Left lobe of liver (tissue), 2 donors: ENCODE measurements at regions not wholly inside any gene's neighbourhood (a gene's known extent, or its start where the extent isn't known, plus 50 kb on each side); places are given as distances from the start of the nearest gene placed in this dataset.

Source experiments
- ATAC-seq: fragments of 200-7000 bp; cut with Tn5 transposase; one replicate; pipeline ENCODE4 v1.9.1; 2020; ENCODE audit warnings: mild to moderate bottlenecking, moderate library complexity
- DNase-seq: peaks from one replicate; pipeline ENCODE4 v3.0.0-alpha.2; 2020; ENCODE audit warnings: low spot score
- donor health status: DM: no; HTN: no; CAD: no; lungs with moderate emphysema.
- donor health status: DM: no; HTN: yes; CAD: no.

DNA sequence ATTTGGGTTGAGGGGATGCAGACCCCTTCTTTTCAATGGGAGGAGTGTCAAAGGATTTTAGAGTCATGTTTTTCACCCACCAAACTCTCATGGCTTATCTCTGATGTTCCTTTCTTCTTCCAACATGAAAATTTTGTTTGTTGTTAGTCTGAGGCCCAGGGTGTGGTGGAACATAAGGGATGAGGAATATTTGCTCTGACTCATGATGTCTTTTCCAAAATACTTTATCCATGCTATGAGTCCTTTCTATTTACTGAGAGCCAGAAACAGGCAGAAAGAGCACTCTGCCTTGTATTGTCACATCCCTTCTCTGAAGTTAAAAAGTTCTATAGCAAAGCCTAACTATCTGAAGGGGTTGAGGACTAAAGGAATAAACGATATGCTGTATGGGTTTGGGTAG lies 61.6 kb upstream of the GYPA start:
- DNase-seq, result no peak
- no peak for ATAC-seq

DNA sequence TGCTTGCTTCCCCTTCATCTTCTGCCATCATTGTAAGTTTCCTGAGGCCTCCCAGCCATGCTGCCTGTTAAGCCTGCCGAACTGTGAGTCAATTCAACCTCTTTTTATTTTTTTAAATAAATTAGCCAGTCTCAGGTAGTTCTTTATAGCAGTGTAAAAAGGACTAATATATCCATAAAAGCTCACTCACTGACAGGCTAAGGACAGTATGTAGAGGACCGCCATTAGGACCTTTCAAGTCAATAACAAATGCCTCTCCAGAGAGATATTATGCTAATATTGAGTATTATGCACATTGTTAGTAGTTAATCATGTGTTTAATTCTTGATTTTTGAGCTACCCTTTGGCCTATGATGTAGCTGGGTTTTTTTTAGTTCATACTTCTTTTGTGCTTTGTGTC lies 62.6 kb upstream of the GYPA start:
- DNase-seq (no peak), ATAC-seq (no peak)

- no peak for DNase-seq
- ATAC-seq, result no peak
Measured at GRCh38 chr4:144204431-144204830, 63.9 kb upstream of the GYPA start.

- no peak for DNase-seq
- ATAC-seq, result no peak
Measured at GRCh38 chr4:144206711-144207110, 66.2 kb upstream of the GYPA start.

DNA sequence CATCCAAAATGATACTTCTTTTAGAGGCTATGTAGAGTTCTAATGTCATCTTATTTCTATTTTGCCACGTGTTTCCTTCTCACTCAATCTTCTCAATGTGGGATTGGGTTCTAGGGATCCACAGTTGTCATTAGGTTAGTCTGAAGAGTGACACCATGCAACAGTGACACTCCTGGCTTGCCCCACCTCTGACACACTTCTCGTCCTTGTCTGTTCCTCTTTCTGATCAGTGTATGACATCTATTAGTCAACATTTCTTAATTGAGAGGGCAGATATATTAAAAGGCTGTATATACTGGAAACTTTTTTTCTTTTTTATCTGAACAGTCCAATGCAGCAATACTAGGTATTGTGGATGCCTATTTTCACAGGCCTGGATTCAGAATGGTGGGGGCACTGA lies 67.6 kb upstream of the GYPA start:
- no peak for ATAC-seq
- DNase-seq, result no peak

- ATAC-seq, result no peak
Measured at GRCh38 chr4:144209491-144209890, 69.0 kb upstream of the GYPA start.

DNA sequence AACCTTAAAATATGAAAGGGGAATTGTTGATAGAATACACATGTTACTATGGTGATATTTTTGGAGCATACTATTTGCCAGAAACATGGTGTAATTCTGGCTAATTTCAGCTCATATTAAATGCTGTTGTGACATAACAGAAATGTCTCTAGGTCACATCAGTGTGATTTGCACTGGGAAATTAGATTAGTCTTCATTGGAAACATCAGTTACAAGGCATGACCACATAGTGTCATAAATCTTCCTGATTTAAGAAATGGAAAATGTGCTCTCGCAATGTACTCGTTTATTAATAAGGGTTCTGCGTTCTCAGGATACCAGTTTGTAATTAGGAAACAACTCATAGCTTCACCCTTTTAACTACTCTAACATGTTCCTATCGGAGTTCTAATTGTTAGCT lies 72.9 kb upstream of the GYPA start:
- no peak for DNase-seq

More at GRCh38 chr4:144209491-144209890, 69.0 kb upstream of the GYPA start:
- no peak for DNase-seq

GRCh38 chr4:144223149-144223548 lies 82.6 kb upstream of the GYPA start:
- no peak for ATAC-seq
- DNase-seq, result no peak

More for the DNA sequence above, 72.9 kb upstream of the GYPA start:
- no peak for ATAC-seq

GRCh38 chr4:144223661-144224060 lies 83.1 kb upstream of the GYPA start:
- DNase-seq (no peak), ATAC-seq (no peak)

DNA sequence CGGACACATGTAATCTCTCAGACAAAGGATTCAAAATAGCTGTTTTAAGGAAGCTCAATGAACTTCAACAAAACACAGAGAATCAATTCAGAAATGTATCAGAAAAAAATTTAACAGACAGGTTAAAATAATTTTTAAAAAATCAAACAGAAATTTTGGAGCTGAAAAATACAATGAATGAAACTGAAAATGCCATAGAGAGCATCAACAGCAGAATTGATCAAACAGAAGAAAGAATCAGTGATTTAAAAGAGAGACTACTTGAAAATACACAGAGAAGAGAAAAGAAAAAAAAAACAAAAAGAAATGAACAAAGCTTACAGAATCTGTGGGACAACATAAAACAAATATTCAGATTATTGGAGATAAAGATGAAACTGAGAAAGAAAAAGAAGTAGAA lies 118.8 kb upstream of the GYPA start:
- no peak for ATAC-seq

DNA sequence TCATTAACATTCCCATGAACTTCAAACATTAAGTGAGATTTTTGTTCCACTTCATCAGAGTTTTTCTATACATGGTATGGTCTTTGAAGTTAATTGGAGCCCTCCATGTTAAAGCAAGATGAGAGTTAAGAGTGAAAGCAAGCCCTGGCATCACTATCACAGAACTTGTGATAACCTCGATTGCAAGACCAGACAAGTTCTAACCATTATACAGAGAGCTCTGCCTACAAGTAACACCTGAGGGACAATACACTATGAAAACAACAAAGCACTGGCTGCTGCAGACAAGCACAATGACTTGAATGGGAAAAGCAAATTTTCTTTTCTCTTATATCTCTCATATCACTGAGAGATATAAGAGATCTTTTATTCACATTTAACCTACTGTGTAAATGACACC lies 126.6 kb upstream of the GYPA start:
- ATAC-seq, result no peak
- DNase-seq, result no peak

More for the DNA sequence above, 118.8 kb upstream of the GYPA start:
- no peak for DNase-seq

DNA sequence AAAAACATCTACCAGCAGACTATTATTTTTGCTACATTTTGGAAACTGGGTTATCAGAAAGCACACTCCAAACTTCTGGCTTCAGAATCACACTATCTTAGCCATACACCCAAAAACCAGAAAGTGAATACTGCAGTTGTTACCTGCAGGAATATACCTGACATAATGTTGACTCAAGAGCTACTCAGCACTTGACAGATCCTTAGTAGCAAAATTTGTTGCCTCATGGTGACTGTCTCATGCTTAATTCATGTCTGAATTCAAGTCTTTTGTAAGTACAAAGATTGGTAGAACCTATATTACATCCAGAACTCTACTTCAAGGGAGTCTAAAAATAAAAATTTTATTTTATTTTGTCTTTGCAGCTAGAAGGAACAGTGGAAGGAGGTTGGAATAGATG lies 140.2 kb upstream of the GYPA start:
- DNase-seq (no peak), ATAC-seq (no peak)

DNA sequence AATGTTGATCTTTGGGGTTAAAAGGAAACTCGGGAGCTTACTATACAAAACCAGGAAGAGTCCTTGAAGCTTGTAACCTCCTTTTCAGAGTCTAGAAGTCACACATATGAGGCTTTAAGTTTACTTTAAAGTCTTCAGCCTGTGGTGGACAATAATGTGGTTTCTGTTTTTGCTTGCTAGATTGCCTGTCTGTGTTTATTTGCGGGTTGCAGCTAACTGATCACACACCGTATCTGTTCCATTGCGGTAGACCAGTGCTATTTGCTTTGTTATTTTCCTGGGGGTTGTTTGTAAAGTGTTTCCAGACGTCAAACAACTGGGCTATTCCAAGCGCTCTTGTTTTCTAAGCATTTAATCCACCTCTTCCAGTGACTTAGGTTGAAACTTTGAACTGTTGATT lies 143.0 kb upstream of the GYPA start:
- DNase-seq, result no peak

DNA sequence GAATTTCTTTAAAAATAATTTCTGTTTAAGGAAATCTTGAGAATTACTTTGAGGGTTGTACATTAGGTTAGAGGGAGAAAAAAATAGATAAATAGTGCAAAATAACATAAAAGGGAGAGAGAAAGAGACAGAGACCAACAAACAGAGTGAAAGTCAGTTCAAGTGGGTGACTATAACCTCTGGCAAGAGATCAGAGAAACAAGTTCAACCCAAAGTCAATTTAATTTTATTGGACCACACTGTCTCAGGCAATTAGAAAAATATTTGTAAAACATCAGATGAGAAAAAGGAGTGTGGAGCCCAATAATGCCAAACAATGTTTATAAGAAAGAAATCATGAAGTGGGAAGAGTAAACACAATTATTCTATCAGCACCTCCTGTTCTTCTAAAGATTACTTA lies 143.5 kb upstream of the GYPA start:
- no peak for DNase-seq
- ATAC-seq, result no peak

More for the DNA sequence above, 143.0 kb upstream of the GYPA start:
- ATAC-seq, result no peak

GRCh38 chr4:144288011-144288903 lies 147.7 kb upstream of the GYPA start:
- ATAC-seq, result no peak
- no peak for DNase-seq

DNA sequence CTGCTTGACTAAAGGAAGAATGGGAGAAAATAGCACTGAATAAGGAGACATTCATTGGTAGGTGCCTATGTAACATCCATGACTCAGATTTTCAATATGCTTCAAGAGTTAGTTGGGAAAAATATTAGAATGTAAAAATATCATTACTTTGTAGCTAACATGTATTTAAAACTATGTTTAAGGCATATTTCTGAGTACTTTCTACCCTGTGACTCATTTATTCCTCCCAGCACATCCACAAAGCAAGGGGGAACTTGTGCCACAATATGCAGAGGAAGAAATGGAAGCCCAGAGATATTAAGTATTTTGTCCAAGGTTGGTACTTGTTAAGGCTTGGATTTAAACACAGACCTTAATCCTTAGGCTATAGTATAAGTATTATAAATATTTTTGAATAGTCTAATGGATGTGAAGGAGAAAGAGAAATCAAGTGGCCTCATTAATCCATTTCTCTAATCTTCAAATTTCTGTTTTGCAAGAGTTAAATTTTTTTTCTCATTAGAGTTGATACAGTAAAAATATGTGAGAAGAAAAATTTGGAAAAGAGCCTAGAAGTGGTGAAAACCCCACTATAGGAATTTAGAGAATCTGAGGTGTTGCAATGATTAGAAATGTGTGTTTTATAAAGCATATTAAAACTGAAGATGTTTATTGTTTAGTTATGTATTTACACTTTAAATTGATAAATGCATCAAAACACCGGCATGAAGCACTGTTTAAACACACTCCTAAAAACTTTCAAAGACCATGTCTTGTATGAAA lies 149.3 kb upstream of the GYPA start:
- DNase-seq (no peak), ATAC-seq (no peak)

DNA sequence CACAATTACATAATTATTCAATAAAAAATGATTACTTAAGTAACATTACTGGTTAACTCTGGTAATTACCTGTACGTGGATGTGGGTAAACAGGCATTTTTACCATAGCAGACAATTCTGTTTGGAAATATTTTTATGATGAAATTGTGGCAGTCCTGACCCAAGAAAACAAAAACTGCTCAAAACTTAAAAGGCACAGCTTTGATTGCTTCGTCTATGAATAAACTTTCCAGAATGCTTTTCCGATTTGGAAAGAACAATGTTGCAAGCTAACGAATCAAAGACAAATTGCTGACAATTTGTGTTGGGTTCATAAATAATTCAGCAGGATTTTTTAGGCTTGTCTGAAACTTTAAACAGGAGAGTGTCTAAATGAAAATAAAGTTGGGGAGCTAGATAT lies 150.6 kb upstream of the GYPA start:
- DNase-seq, result no peak
- ATAC-seq, result no peak

DNA sequence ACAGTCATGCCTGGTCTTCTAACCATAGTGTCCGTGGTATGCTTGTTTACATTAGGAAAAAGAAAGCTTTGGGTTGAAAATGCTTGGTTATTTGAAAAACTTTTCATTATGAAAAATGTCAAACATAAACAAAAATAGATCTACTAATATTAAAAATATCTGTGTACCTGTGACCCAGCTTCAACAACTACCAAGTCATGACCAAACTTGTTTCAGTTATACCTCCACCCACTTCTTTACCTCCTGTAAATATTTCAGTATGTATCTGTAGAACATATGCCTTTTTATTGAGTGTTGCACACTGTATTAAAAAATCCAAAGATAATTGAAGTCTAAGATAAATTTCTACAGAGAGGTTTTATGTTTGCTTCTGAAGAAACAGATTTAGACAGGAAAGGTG lies 153.7 kb upstream of the GYPA start:
- ATAC-seq, result no peak
- DNase-seq, result no peak

DNA sequence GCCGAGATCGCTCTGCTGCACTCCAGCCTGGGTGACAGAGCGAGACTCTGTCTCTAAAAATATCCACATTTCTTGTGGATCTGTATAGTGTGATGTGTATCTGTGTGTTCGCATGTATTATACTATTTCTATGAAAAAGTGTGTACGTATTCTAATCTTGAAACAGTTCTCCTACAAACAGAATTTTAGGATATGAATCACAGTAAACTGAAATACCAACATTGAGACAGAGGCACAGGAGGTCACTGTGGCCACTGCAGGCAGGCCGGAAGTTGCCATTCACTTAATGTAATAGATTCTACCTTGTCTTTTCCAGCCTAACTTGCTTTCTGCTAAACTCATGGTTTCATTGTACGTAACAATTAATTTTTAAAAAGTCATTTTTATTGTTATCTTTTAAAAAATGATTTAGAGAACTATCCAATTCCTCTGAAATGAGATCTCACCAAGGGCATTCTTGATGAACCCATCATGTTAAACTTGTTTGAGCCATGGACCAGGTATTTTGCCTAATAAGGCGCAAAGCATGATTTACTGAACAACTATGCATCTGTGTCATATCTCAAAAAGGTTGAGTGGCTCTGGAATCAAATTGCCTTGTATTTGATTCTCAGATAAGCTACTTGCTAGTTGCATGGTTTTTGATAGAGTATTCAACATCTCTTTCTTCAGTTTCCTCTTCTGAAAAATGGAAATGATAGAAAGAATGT lies 154.9 kb upstream of the GYPA start:
- ATAC-seq (no peak), DNase-seq (no peak)

DNA sequence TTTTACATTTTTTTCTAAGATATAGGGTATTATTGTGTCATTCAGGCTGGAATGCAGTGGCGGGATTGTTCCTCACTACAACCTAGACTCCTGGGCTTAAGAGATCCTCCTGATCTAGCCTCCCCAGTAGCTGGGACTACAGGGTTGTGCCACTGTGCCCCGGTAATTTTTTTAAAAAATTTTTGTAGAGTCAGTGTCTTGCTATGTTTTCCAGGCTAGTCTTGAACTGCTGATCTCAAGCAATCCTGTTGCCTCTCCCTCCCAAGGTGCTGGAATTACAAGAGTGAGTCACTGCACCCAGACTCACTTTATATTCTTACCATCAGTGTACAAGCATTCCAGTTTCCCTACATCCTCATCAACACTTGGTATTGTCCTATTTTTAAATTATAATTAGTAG lies 156.4 kb upstream of the GYPA start:
- no peak for DNase-seq
- ATAC-seq, result no peak

GRCh38 chr4:144298519-144298918 lies 158.0 kb upstream of the GYPA start:
- DNase-seq (no peak), ATAC-seq (no peak)

- ATAC-seq (no peak), DNase-seq (no peak)
Measured at GRCh38 chr4:144300616-144301015, 160.1 kb upstream of the GYPA start.
